HG02588 (cell line): ENCODE measurements at regions not wholly inside any gene's neighbourhood (a gene's known extent, or its start where the extent isn't known, plus 50 kb on each side); places are given as distances from the start of the nearest gene placed in this dataset.

Source experiments
- ATAC-seq: cut with Tn5 transposase; IDR thresholded peaks from one replicate; pipeline ENCODE4 v1.9.1; 2021; ENCODE audit warnings: mild to moderate bottlenecking, moderate library complexity; ENCODE audit not compliant: unreplicated experiment

GRCh38 chr18:10374195-10374594 lies 80.2 kb upstream of the APCDD1 start:
- ATAC-seq: no peak

DNA sequence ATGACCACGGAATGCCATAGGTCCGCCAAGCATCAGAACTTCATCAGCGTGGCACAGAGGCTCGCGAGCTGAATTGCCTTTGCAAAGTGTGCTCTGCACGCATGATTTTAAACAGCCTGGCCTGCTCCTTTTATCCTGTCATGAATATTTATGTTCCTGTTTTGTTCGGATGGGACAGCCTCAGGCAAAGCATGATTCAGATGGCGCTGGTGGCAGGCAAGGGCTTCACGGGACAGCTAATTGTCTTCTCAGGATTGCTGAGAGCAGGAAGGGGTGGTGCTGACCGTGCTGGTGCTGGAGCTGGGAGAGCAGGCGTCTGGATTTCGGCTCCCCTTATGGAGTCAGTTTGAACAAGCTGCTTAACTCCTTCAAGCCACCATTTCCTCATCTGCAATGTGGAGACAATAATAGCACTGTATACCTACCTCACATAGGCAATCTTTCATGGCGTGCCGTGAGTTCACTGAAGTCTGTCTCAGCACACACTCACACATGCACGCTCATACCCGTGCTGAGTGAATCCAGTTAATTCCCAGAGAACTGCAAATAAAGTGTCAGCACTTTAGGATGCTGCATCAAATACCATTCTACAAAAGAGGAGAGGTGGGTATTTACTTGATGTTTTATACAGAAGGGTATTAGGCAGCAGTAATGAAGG lies 79.7 kb upstream of the APCDD1 start:
- ATAC-seq: no peak

DNA sequence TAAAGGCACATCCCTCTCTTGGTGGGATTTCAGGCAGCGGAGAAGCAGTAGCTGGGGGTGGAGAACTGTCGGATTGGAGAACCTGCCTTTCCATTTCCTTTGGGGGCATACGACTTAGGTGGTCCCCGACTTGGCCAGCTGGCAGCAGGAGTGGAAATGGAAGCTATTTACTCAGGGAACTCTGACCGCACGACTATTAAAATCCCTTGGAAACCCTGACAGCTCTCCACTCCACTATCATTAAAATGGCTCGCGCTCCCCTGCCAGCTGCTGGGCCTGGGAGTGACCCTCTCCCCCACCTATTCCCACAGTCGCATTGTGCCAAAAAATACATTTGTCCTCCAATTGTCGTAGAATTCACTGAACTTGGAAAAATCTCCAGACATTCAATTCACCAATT lies 77.7 kb upstream of the APCDD1 start:
- no peak for ATAC-seq

DNA sequence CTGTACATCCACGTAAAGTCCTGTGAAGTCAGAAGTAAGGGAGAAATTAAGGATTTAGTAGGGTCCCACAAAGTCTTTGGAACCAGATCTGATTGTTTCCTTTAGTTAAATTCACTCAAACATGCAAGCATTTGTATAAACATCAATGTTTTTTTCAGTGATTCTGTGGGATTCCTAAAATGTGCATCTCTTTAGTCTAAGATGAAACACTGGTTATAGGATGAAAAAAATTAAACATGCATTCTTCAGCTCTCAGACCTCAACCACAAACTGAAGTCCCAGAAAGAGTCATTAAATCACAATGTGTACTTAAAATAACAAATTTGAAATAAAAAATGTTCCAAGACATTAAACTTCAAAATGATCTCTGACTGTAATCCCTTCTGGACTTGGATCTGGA lies 76.5 kb upstream of the APCDD1 start:
- ATAC-seq: no peak

DNA sequence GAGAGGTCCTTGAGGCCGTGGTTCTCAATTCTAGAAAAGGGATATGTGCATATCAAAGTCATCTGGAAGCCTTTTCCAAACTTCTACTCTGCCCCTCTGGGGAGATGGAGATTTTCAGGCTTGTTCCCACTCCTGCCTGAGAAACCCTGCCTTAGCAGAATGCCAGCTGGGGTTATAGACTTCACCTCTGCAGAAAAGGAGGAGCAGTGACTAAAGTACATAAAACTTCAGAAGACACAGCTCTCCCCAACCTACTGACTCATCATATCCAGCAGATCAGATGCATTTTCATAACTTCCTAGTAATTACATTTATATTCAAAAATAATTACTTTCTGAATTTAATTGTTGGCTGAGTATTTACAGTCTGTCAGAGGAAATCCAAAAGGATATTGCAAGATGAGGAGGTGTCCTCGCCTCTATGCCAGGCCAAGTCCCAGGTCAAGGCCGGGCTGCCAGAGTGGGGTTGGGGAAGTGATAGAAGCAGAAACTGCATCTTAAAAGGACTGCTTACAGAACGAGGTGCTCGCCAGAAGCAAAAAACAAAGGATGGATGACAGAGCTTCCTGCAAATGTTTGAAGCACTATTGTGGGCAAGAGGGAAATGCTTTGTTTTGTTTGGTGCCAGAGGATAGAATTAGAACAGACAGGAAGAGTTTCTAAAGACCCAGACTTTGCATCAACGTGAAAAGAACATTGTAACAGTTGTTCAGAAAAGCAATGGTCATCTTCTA lies 75.6 kb upstream of the APCDD1 start:
- ATAC-seq: no peak

GRCh38 chr18:10379522-10379921 lies 74.9 kb upstream of the APCDD1 start:
- no peak for ATAC-seq

- no peak for ATAC-seq
Measured at GRCh38 chr18:10381516-10381915, 72.9 kb upstream of the APCDD1 start.

GRCh38 chr18:10381951-10382350 lies 72.5 kb upstream of the APCDD1 start:
- ATAC-seq: no peak

DNA sequence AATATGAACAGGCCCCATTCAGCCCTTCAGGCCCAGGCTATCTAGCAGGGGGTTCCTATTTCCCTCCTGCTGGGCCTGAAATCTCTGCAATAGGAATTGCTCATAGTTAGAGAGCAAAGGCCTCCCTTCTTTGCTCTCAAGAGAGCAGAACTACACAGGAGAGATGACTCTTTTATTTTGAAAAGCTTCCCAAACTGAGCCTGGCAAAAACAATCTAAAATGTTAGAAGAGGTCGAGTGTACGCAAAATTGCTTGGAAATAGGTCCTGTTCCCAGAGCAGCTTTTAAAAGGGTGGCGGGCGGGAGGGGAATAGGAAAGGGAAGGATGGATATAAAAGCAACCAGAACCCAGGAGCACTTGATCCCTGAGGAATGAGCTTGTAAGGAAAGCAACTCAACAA lies 68.4 kb upstream of the APCDD1 start:
- no peak for ATAC-seq

- ATAC-seq: no peak
Measured at GRCh38 chr18:10386956-10387355, 67.5 kb upstream of the APCDD1 start.

DNA sequence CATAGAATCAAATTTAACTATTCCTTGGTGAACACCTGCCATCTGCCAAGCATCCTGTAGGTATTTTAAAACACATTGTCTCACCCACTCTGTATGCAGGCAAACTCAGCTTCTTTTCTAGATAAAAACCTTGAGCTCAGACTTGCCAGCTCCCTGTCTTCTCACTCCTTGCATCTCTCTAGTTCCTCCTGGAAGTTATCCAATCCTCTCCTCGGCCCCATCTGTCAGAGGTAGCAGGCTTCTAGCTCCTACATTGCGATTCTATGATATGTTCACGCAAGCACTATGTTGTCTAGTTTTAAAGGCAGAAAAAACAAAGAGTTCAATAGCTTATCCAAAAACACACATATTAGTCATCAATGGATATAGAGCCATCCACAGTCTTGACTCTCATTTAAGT lies 67.0 kb upstream of the APCDD1 start:
- no peak for ATAC-seq

GRCh38 chr18:10388373-10388772 lies 66.1 kb upstream of the APCDD1 start:
- ATAC-seq: no peak

DNA sequence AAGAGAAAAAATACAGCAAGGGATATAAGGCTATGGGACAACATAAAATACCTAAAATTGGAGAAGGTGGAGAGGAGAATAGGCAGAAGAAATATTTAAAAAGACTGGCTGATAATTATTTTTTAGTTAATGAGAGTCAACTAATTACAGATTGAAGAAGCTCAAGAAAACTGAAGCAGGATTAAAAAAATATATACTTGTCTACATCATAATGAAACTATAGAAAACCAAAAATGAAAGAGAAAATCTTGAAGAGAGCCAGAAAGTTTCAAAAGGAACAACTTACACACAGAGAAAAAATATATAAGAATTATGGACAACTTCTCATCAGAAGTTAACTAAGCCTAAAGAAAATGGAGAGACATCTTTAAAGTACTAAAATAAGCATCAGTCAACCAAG lies 62.9 kb upstream of the APCDD1 start:
- peak; percentile 64 for ATAC-seq

DNA sequence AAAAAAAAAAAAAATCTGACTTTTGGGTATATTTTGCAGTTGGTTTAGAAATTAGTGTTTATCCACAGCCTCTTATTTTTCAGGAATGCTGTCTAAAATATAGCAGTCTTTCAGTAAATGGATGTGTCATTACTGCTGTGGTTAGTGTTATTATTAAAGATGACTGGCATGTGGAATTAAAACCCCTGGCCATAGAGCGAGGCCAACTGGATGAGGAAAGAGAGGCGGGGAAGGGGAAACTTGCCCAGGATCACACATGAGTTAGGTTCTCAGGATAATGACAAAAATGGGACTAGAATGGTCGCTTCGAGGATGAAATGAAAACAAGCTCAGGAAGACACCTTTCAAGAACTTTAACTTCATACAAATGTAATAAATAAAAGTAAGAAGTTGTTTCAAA lies 57.4 kb upstream of the APCDD1 start:
- no peak for ATAC-seq

DNA sequence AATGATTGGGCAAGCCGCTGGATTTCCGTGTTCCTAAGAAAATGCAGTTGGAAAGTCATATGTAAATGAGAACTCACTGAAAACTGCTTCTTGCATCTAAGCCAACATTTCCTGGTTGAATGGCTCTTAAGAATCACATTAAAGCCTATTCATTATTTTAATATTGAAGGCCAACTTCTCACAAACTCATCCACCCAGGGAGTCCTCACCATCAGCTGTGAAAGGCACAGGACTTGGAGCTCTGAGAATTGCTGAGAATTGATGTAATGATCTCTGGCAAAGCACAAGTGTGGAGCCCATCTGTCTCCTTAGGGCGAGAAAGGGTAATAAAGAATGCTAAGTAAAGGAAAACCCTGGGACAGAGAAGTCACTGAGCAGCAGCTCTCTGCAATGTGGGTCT lies 55.9 kb upstream of the APCDD1 start:
- no peak for ATAC-seq

DNA sequence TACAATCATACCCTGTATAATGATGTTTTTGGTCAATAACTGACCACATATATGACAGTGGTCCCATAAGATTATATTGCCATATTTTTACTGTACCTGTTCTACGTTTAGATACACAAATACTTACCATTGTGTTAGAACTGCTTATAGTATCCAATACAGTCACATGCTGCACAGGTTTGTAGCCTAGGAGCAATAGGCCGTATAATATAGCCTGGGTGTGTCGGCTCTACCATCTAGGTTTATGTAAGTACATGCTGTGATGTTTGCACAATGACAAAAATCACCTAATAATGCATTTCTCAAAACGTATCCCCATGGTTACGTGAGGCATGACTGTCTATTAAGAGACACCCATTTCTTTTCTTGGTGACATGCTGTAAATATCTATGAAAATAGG lies 55.0 kb upstream of the APCDD1 start:
- no peak for ATAC-seq

- ATAC-seq: no peak
Measured at GRCh38 chr18:10400534-10401307, 53.7 kb upstream of the APCDD1 start.

GRCh38 chr18:10401521-10401920 lies 52.9 kb upstream of the APCDD1 start:
- ATAC-seq: no peak

DNA sequence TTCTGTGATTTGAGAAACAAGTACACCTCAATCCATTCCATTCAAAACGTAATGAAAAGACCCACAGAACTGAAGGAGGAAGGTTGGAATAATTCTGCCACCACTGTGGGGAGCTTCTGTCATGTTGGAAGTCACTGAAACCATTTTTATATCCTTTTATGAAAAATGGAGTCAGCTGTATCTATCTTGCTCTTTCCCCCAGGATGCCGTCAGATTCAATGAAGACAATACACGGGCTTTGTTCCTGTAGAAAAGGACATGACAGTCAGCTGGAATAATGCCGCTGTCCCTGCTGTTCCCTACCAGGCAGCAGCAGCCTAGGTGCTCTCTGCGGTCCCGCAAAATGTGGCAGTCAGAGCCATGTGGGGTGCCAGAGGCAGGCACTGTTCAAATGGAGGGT lies 52.5 kb upstream of the APCDD1 start:
- no peak for ATAC-seq

GRCh38 chr18:10402871-10403559 lies 51.4 kb upstream of the APCDD1 start:
- ATAC-seq: no peak

- ATAC-seq: no peak
Measured at GRCh38 chr18:10403708-10404107, 50.7 kb upstream of the APCDD1 start.
